ENCODE measurements at regions not wholly inside any gene's neighbourhood (a gene's known extent, or its start where the extent isn't known, plus 50 kb on each side); places are given as distances from the start of the nearest gene placed in this dataset.

DNA sequence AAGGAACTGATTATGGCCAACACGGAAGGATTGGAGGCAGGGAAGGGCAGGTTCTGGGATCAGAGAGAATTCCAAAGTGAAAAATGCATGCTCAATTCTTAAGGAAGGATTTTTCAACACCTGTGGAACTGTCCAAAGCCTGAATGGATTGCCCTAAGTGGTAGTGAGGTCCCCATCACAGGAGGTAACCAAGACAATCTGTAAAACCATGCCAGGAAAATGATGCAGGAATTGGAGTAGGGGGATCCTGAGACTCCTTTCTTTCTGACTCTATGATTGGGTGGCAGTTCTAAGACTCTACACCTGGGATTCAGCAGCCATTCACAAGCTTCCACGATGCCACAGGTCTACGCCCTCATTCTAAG is 56.5 kb upstream of the ZNRF4 start:
- no peak for TF ChIP-seq ZNF274 (IDR thresholded peaks at IDR 0.05; ENCODE audit: low read depth, low read length)
- no peak for TF ChIP-seq YY1 (IDR thresholded peaks at IDR 0.05; ENCODE audit: insufficient read depth, insufficient read length)

All from NT2/D1 (cell line).